Neuronal stem cell (in vitro differentiated cells): ENCODE measurements at regions not wholly inside any gene's neighbourhood (a gene's known extent, or its start where the extent isn't known, plus 50 kb on each side); places are given as distances from the start of the nearest gene placed in this dataset.

ENCODE experiments used
- DNase-seq: peaks from one replicate; pipeline ENCODE4 v3.0.0-alpha.2; 2013; ENCODE audit warnings: low spot score
- H2AFZ ChIP-seq: one replicate; pipeline ENCODE4 v1.6.1; 2013; ENCODE audit warnings: mild to moderate bottlenecking, low read length, inconsistent platforms
- H2AK5ac ChIP-seq: 2 replicates; pipeline ENCODE4 v1.6.1; 2013; ENCODE audit warnings: low read depth, mild to moderate bottlenecking, inconsistent platforms, low read length, moderate library complexity, mixed read lengths
- H2BK120ac ChIP-seq: 2 replicates; pipeline ENCODE4 v1.6.1; 2013; ENCODE audit warnings: low read depth, mild to moderate bottlenecking, inconsistent platforms, low read length, moderate library complexity, mixed read lengths
- H2BK12ac ChIP-seq: one replicate; pipeline ENCODE4 v1.6.1; 2013; ENCODE audit warnings: low read length, inconsistent platforms
- H2BK15ac ChIP-seq: 2 replicates; pipeline ENCODE4 v1.6.1; 2013; ENCODE audit warnings: mild to moderate bottlenecking, low read length, inconsistent platforms, mixed read lengths
- H2BK5ac ChIP-seq: one replicate; pipeline ENCODE4 v1.6.1; 2013; ENCODE audit warnings: inconsistent platforms, mild to moderate bottlenecking, low read length, moderate library complexity
- H3K14ac ChIP-seq: one replicate; pipeline ENCODE4 v1.6.1; 2013; ENCODE audit warnings: low read length, inconsistent platforms
- H3K18ac ChIP-seq: 2 replicates; pipeline ENCODE4 v1.6.1; 2013; ENCODE audit warnings: low read length, inconsistent platforms
- H3K23ac ChIP-seq: 2 replicates; pipeline ENCODE4 v1.6.1; 2013; ENCODE audit warnings: low read depth, mild to moderate bottlenecking, mixed read lengths, low read length, inconsistent platforms; ENCODE audit not compliant: poor library complexity
- H3K27ac ChIP-seq: replicated peaks from 3 replicates; pipeline ENCODE4 v1.5.1; 2013; ENCODE audit warnings: low read length, inconsistent platforms
- H3K27me3 ChIP-seq, 3 experiments: 2 replicates each; pipeline ENCODE4 v1.6.1; 2013; ENCODE audit warnings: low read length in 3 of 3, mild to moderate bottlenecking in 2 of 3, inconsistent platforms in 1 of 3, low read depth in 1 of 3, mixed read lengths in 1 of 3, moderate library complexity in 1 of 3; ENCODE audit not compliant: control insufficient read depth in 3 of 3, insufficient read depth in 3 of 3
- H3K36me3 ChIP-seq, 2 donors: replicated peaks in 1 of 2; 2 replicates each; pipeline ENCODE4 v1.6.1; 2013; ENCODE audit warnings: low read length in 2 of 2; ENCODE audit not compliant: control insufficient read depth in 2 of 2, insufficient read depth in 2 of 2
- H3K4ac ChIP-seq: 2 replicates; pipeline ENCODE4 v1.6.1; 2013; ENCODE audit warnings: inconsistent platforms, mild to moderate bottlenecking, low read length, moderate library complexity
- H3K4me1 ChIP-seq, 2 donors: 1 replicate in 1 of 2; 2 replicates in 1 of 2; pipeline ENCODE4 v1.6.1; 2013; ENCODE audit warnings: low read length in 2 of 2, low read depth in 1 of 2; ENCODE audit not compliant: control insufficient read depth in 2 of 2, insufficient read depth in 1 of 2
- H3K4me2 ChIP-seq: one replicate; pipeline ENCODE4 v1.6.1; 2013; ENCODE audit warnings: mild to moderate bottlenecking, low read length, inconsistent platforms; ENCODE audit not compliant: insufficient read depth, poor library complexity, severe bottlenecking
- H3K4me3 ChIP-seq, 2 donors: 2 replicates each; pipeline ENCODE4 v1.5.1; 2013; ENCODE audit warnings: low read length in 2 of 2, mild to moderate bottlenecking in 2 of 2, inconsistent platforms in 1 of 2, moderate library complexity in 1 of 2
- H3K79me1 ChIP-seq: one replicate; pipeline ENCODE4 v1.6.1; 2013; ENCODE audit warnings: low read depth, mild to moderate bottlenecking, inconsistent platforms, low read length, moderate library complexity
- H3K9ac ChIP-seq: one replicate; pipeline ENCODE4 v1.6.1; 2013; ENCODE audit warnings: mild to moderate bottlenecking, low read depth, low read length, inconsistent platforms; ENCODE audit not compliant: poor library complexity
- H3K9me3 ChIP-seq, 2 donors: replicated peaks in 1 of 2; 2 replicates each; pipeline versions ENCODE3 to v1.6.1; 2013; ENCODE audit warnings: low read length in 2 of 2, mild to moderate bottlenecking in 2 of 2, inconsistent platforms in 1 of 2, low read depth in 1 of 2, mixed read lengths in 1 of 2, moderate library complexity in 1 of 2; ENCODE audit not compliant: control insufficient read depth in 2 of 2, insufficient read depth in 1 of 2
- H4K8ac ChIP-seq: one replicate; pipeline ENCODE4 v1.6.1; 2013; ENCODE audit warnings: low read depth, mild to moderate bottlenecking, inconsistent platforms, low read length, moderate library complexity
- H4K91ac ChIP-seq: one replicate; pipeline ENCODE4 v1.6.1; 2013; ENCODE audit warnings: low read length, low read depth, mild to moderate bottlenecking, inconsistent platforms; ENCODE audit not compliant: poor library complexity
- WGBS, 2 donors: extraction: QIAGEN DNeasy Blood & Tissue Kit; methylation state at CpG; one replicate each; pipeline ENCODE4 v1.1.7; 2013; ENCODE audit warnings: missing lambda C conversion rate in 2 of 2, mixed read lengths in 1 of 2; ENCODE audit not compliant: insufficient read length in 2 of 2, insufficient replicate concordance in 1 of 2; ENCODE audit errors: extremely low coverage in 2 of 2; 5-methylcytosine and 5-hydroxymethylcytosine counted together

DNA sequence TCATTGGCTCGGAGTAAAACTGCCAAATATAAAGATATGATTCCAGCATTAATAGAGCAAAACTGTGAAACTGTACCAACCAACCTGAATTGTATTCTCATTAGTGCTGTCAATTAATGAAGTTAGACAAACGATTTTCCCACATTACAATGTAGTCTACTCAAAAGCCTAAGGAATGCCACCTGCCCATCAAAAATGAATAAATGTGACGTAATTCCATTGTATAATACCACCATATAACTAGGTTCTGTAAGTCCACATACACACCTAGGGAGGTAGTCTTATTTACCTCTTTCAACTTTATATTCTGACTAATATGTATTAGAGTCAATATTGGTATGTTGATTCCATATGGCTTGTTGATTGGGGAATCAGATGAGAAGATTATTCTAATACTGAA, 76.2 kb downstream of the FAM76B start:
- no peak overlapping the region for H2BK5ac ChIP-seq
- no peak overlapping the region for H3K4me2 ChIP-seq
- no peak overlapping the region for H2AK5ac ChIP-seq
- H3K9me3 ChIP-seq = no peaks in the 10 kb centered on the region
- DNase-seq = no peak
- no peak overlapping the region for H4K91ac ChIP-seq
- no CpG with 5 or more reads among the region's 3 CpGs for WGBS, 2 donors
- H3K14ac ChIP-seq = no peak overlapping the region
- no peak overlapping the region for H2BK12ac ChIP-seq
- no peak overlapping the region for H2AFZ ChIP-seq
- H2BK15ac ChIP-seq = no peak overlapping the region
- H2BK120ac ChIP-seq = no peak overlapping the region
- H3K4ac ChIP-seq = no peak overlapping the region
- peaks cover 5 to 8% of the 10 kb centered on the region in 2 donors for H3K4me1 ChIP-seq
- no peaks in the 10 kb centered on the region for H3K27me3 ChIP-seq
- no peak overlapping the region for H4K8ac ChIP-seq
- H3K36me3 ChIP-seq = no peaks in the 10 kb centered on the region
- H3K27ac ChIP-seq = no peak overlapping the region
- no peak overlapping the region for H3K18ac ChIP-seq
- no peak overlapping the region for H3K9ac ChIP-seq
- no peak overlapping the region for H3K4me3 ChIP-seq
- H3K79me1 ChIP-seq = no peaks in the 10 kb centered on the region
- no peak overlapping the region for H3K23ac ChIP-seq

DNA sequence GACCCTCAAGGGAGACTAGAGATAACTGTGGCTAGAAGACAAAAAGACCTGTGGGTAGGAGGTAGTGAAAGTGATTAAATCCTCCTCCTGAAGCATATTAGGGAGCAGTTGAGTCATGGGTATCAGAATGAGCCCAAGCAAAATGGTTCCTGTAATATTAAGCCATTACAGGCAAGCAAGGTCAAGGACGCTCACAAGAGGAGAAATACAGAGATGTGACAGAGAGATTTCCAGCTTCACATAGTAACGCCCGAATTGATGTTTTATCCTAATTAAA, 77.7 kb downstream of the FAM76B start:
- Histone ChIP-seq H4K91ac (no peak overlapping the region), H3K23ac (no peak overlapping the region), H3K9me3 (no peaks in the 10 kb centered on the region), H2BK15ac (no peak overlapping the region), H2BK12ac (no peak overlapping the region), H3K9ac (no peak overlapping the region), H3K4me3 (no peak overlapping the region), H3K36me3 (no peaks in the 10 kb centered on the region), H2AK5ac (no peak overlapping the region), H2BK120ac (no peak overlapping the region), H3K27me3 (no peaks in the 10 kb centered on the region), H2BK5ac (no peak overlapping the region), H3K14ac (no peak overlapping the region), H3K18ac (no peak overlapping the region), H2AFZ (no peak overlapping the region), H3K4me1 (peaks cover 6 to 9% of the 10 kb centered on the region in 2 donors), H3K4me2 (no peak overlapping the region), H3K79me1 (no peaks in the 10 kb centered on the region), H4K8ac (no peak overlapping the region), H3K4ac (no peak overlapping the region), H3K27ac (no peak overlapping the region)
- WGBS, 2 donors = no CpG with 5 or more reads among the region's 3 CpGs
- no peak for DNase-seq

DNA sequence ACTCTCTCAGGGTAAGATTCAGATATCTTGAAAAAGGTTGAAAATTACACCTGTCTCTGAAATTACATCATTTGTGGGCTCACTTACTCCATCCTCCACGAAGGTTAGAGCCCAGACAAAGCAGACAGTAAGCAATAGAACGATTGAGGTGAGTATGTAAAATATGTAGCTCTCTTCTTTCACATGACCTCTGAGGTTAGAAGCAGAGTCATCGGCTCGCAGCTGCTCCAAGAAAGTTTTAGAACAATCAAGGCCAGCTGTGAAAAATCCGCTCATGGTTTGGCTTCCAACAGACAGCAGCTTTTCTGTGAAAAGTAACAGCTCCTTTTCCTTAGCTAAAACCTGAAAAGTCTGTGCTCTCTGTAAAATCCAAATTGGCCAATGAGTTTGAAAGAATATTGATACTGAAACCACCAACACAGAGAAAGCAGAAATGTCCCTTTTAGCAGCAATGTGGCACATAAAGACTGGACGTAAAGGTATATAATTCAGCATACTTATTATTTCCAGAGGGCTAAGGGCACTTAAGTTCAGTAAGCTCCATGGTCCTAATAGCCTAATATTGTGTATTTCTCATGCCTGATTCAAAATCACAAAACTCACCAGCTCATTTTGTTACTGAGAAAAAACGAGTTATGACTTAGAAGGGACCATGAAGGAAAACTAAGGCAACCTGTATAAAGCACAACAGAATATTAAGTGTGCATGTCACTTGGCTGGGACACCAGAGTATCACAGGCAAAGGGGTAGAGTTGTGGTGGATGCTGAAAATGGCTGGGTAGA, 78.2 kb downstream of the FAM76B start:
- no peak overlapping the region for H3K23ac ChIP-seq
- H3K9me3 ChIP-seq = no peaks in the 10 kb centered on the region
- peak overlapping the region; percentile 54 for H2AFZ ChIP-seq
- H3K4me2 ChIP-seq = no peak overlapping the region
- no peak overlapping the region for H3K14ac ChIP-seq
- no peak for DNase-seq
- peaks cover 6 to 9% of the 10 kb centered on the region in 2 donors for H3K4me1 ChIP-seq
- no peak overlapping the region for H2BK15ac ChIP-seq
- no peak overlapping the region for H3K4ac ChIP-seq
- no peak overlapping the region for H3K18ac ChIP-seq
- no peak overlapping the region for H3K27ac ChIP-seq
- H4K91ac ChIP-seq = no peak overlapping the region
- H2BK120ac ChIP-seq = no peak overlapping the region
- no peak overlapping the region for H3K4me3 ChIP-seq
- H3K79me1 ChIP-seq = no peaks in the 10 kb centered on the region
- no peak overlapping the region for H2AK5ac ChIP-seq
- H3K9ac ChIP-seq = no peak overlapping the region
- H2BK12ac ChIP-seq = no peak overlapping the region
- no peaks in the 10 kb centered on the region for H3K27me3 ChIP-seq
- no peaks in the 10 kb centered on the region for H3K36me3 ChIP-seq
- no peak overlapping the region for H4K8ac ChIP-seq
- H2BK5ac ChIP-seq = no peak overlapping the region
- no CpG with 5 or more reads among the region's 7 CpGs for WGBS, 2 donors

GRCh38 chr11:95708681-95709080, 80.9 kb downstream of the FAM76B start:
- Histone ChIP-seq H2BK15ac (no peak overlapping the region), H3K27ac (peak overlapping the region; percentile 24), H4K91ac (no peak overlapping the region), H2BK12ac (no peak overlapping the region), H3K27me3 (no peaks in the 10 kb centered on the region), H2BK120ac (no peak overlapping the region), H3K79me1 (no peaks in the 10 kb centered on the region), H3K9ac (no peak overlapping the region), H3K9me3 (no peaks in the 10 kb centered on the region), H3K18ac (no peak overlapping the region), H3K4me3 (no peak overlapping the region), H3K23ac (no peak overlapping the region), H2AK5ac (no peak overlapping the region), H2BK5ac (no peak overlapping the region), H3K4ac (no peak overlapping the region), H3K4me2 (no peak overlapping the region), H4K8ac (no peak overlapping the region), H2AFZ (no peak overlapping the region), H3K36me3 (no peaks in the 10 kb centered on the region), H3K14ac (no peak overlapping the region), H3K4me1 (peaks cover 6% of the 10 kb centered on the region in 2 donors)
- no CpG with 5 or more reads among the region's 1 CpG for WGBS, 2 donors
- DNase-seq = peak; percentile 27
